Type B pancreatic cell (in vitro differentiated cells): ENCODE measurements at regions not wholly inside any gene's neighbourhood (a gene's known extent, or its start where the extent isn't known, plus 50 kb on each side); places are given as distances from the start of the nearest gene placed in this dataset.

ENCODE experiments used
- DNase-seq: peaks from one replicate; pipeline ENCODE4 v3.0.0; 2021; ENCODE audit warnings: mixed read lengths; ENCODE audit not compliant: unreplicated experiment; ENCODE audit errors: extremely low spot score
- H3K27ac Mint-ChIP-seq: 2 replicates; pipeline ENCODE4 v1.8.0; 2021; ENCODE audit warnings: mild to moderate bottlenecking, mixed read lengths
- H3K27me3 Mint-ChIP-seq: 2 replicates; pipeline ENCODE4 v1.8.0; 2021; ENCODE audit warnings: mixed read lengths
- H3K36me3 Mint-ChIP-seq: 2 replicates; pipeline ENCODE4 v1.8.0; 2021; ENCODE audit warnings: mixed read lengths
- H3K4me1 Mint-ChIP-seq: one replicate; pipeline ENCODE4 v1.8.0; 2021; ENCODE audit warnings: mixed read lengths; ENCODE audit not compliant: unreplicated experiment
- H3K4me3 Mint-ChIP-seq: 2 replicates; pipeline ENCODE4 v1.8.0; 2021; ENCODE audit warnings: mild to moderate bottlenecking, mixed read lengths
- H3K9me3 Mint-ChIP-seq: 2 replicates; pipeline ENCODE4 v1.8.0; 2021; ENCODE audit warnings: mixed read lengths
- TF ChIP-seq, protein P1 (sequence below): fragments of 200-600 bp; sonication (generic); conservative IDR thresholded peaks from 2 replicates; pipeline ENCODE4 v1.5.0; 2021; ENCODE audit warnings: antibody characterized with exemption, mild to moderate bottlenecking

DNA sequence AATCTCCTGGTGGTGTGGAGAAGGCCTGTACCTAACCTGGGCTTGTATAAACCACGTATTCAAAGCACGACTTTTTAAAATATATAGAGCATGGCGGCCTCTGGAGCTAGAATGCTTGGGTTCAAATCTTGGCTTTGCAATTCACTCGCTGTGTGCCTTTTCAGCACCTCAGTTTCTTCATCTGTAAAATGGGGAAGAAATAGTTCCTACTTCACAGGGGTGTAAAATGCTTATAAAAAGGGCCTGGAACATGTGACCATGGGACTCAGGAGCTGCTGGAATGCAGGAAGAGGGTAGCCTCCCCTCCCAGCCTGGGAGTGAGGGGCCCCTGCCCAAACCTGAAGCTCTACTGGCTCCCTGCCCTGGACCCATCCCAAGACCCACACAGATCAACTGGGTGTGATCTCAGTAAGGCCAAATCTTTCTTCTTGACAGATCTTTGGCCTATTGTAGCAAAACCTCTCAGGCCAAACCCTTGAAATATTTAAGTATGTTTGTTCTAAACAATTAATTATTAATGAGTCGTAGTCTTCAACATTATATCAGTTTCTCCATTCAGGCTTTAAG, 269.0 kb downstream of the ZSWIM6 start:
- no peaks in the 10 kb centered on the region for H3K36me3 Mint-ChIP-seq
- H3K27me3 Mint-ChIP-seq: no peaks in the 10 kb centered on the region
- no peak overlapping the region for H3K4me3 Mint-ChIP-seq
- H3K4me1 Mint-ChIP-seq: peaks cover 22% of the 10 kb centered on the region
- DNase-seq: no peak
- H3K27ac Mint-ChIP-seq: no peak overlapping the region
- TF ChIP-seq, protein P1, sequence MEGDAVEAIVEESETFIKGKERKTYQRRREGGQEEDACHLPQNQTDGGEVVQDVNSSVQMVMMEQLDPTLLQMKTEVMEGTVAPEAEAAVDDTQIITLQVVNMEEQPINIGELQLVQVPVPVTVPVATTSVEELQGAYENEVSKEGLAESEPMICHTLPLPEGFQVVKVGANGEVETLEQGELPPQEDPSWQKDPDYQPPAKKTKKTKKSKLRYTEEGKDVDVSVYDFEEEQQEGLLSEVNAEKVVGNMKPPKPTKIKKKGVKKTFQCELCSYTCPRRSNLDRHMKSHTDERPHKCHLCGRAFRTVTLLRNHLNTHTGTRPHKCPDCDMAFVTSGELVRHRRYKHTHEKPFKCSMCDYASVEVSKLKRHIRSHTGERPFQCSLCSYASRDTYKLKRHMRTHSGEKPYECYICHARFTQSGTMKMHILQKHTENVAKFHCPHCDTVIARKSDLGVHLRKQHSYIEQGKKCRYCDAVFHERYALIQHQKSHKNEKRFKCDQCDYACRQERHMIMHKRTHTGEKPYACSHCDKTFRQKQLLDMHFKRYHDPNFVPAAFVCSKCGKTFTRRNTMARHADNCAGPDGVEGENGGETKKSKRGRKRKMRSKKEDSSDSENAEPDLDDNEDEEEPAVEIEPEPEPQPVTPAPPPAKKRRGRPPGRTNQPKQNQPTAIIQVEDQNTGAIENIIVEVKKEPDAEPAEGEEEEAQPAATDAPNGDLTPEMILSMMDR: no peak
- H3K9me3 Mint-ChIP-seq: no peaks in the 10 kb centered on the region

DNA sequence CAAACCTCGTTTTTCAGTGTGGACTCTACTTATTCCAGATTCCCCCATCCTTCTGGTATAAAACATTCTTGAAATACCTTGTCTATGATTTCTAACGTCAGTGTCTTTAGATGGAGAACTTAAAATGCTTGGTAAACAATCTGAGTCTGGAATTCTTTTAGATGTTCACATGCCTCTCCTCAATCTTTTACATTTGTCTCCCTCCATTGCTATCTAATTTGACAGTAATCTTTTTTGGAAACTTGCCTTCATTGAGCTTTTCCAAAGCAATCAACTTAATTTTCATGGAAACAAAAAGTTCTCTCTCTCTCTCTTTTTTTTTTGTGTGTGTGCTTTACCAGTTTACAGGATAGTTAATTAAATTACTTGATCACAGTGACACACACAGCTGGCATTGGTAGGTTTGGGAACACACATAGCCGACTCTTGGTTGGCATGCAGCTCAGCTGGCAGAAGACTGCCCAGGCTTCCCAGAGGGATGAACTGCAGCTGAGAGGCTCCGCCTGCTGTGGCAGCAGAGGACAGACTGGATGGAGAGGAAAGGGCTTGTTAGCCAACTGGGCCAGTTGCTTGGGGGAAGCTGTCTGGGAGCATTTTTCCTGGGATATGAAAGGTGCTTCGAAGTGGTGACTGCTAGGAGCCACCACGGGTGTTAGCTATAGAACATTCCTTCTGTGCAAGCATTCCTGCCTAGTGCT, 271.3 kb downstream of the ZSWIM6 start:
- Mint-ChIP-seq H3K36me3 (no peaks in the 10 kb centered on the region), H3K4me1 (peaks cover 26% of the 10 kb centered on the region), H3K27me3 (peaks cover 3% of the 10 kb centered on the region), H3K4me3 (no peak overlapping the region), H3K9me3 (no peaks in the 10 kb centered on the region), H3K27ac (no peak overlapping the region)
- DNase-seq: no peak
- TF ChIP-seq, protein P1: no peak

DNA sequence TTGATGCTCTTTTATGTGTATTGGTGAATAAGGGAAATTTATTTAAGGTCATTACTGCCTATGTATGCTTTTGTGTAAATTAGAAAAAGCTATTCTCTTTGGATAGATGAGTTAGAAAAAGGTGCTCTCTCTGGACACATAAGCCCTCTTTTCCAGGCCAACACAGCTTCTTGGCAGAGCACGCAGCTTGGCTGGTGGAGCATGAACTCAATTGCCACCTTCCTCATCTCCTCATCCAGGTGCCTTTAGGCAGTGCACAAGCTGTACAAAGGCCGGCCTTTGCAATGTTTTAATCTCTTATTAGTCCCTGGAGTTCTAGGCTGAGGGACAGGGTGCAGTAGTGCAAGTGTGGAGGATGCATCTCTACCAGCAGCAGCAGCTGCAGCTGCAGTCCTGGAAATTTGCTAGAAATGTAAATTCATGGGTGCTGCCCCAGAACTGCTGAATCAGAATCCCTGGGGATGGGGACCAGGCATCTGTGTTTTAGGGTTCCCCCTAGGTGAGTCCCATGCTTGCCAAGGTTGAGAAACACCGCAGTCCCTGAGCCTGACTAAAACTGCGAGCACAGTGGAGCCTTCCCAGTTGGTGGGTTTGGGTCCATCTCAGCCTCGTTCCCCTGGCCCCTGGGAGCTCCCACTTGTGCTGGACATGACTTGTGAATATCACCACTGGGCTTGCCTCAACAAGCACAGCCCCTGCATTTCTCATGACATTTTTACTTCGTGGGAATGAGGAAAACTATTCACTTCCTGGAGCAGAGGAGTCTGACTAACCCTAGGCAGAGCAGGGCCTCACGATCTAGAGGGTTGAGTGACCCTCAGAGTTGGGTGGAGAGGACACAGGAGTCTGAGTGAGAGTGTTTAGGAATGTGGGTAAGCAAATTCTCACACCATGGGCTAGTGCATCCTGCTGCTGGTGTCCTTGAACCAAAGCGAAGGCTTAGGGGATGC, 272.3 kb downstream of the ZSWIM6 start:
- Mint-ChIP-seq H3K4me3 (no peak overlapping the region), H3K27ac (no peak overlapping the region), H3K36me3 (no peaks in the 10 kb centered on the region), H3K4me1 (peaks cover 24% of the 10 kb centered on the region), H3K27me3 (peaks cover 3% of the 10 kb centered on the region), H3K9me3 (no peaks in the 10 kb centered on the region)
- TF ChIP-seq, protein P1: no peak
- no peak for DNase-seq

DNA sequence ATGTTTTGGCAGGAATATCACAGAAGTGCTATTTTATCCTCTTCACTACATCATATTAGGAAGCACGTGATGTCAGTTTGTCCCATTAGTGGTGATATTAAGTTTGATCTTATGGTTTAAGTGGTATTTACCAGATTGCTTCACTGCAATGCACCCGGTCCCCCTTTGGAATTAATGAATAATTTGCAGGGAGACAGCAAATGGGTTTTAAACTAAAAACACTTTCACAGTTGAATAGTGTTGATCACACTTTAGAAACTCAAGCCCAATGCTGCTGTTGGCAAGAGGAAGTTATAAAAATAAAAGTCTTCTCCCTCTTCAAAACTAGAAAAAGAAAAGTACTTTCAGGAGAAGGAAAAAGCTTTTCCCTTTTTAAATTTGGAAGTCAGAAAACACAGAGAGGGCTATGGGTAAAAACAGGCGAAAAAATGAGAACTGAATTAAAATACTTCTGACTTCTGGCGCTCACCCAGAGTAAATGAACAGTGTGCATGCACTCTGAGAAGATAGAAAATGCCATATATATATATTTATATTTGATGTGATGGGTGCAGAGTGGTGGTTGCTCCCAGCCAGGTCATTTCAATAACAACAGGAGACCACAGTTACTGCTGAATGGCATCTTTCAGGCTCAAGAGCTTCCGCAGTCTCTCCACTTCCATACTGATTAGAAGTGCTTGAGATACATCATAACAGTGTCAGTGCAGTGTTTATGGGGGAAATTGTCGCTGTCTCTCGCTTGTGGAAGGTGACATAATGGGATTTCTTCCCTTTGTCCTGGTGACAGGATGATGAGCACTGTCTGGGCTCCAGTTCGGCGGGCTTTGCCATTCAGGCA, 278.0 kb downstream of the ZSWIM6 start:
- no peak overlapping the region for H3K4me3 Mint-ChIP-seq
- no peak overlapping the region for H3K27ac Mint-ChIP-seq
- peaks cover 6% of the 10 kb centered on the region for H3K4me1 Mint-ChIP-seq
- H3K27me3 Mint-ChIP-seq: peaks cover 12% of the 10 kb centered on the region
- TF ChIP-seq, protein P1: no peak
- no peaks in the 10 kb centered on the region for H3K36me3 Mint-ChIP-seq
- no peaks in the 10 kb centered on the region for H3K9me3 Mint-ChIP-seq
- DNase-seq: no peak

DNA sequence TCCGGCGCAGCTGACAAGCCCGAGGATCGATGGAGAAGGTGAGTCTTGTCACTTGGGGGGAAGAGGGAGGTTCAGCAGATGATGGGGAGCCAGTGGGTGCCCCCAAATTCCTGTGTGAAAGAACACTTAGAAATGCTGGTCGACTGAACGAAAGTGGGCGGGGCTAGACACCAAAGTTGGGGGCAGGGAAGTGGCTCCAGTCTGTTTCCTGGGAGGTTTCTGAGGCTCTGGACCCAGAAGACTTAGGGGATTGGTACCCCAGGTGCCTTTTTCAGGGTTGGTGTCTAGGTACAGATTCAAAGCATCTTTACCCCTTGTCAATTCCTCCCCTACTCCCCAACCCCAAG, 278.6 kb downstream of the ZSWIM6 start:
- TF ChIP-seq, protein P1: no peak
- Mint-ChIP-seq H3K9me3 (no peaks in the 10 kb centered on the region), H3K36me3 (no peaks in the 10 kb centered on the region), H3K27me3 (peaks cover 12% of the 10 kb centered on the region), H3K4me1 (peaks cover 4% of the 10 kb centered on the region), H3K27ac (no peak overlapping the region), H3K4me3 (no peak overlapping the region)
- DNase-seq: no peak
